ENCODE measurements at regions not wholly inside any gene's neighbourhood (a gene's known extent, or its start where the extent isn't known, plus 50 kb on each side); places are given as distances from the start of the nearest gene placed in this dataset.

GRCh38 chr1:5391725-5392124 is 600.5 kb downstream of the NPHP4 start:
- no peak for TF ChIP-seq CTCF (IDR thresholded peaks at IDR 0.05)
- TF ChIP-seq EZH2 (IDR thresholded peaks at IDR 0.05) = no peak
- TF ChIP-seq EZH2phosphoT487 (IDR thresholded peaks at IDR 0.05) = no peak

Data from neural progenitor cell (in vitro differentiated cells).